Ovary (tissue), 7 donors: ENCODE measurements at regions not wholly inside any gene's neighbourhood (a gene's known extent, or its start where the extent isn't known, plus 50 kb on each side); places are given as distances from the start of the nearest gene placed in this dataset.
"Not testable (repeated sequence)": the region's sequence is repeated elsewhere in the genome, so short reads cannot be mapped to it uniquely, and the experiment has no call there.

ENCODE experiments used
- DNase-seq, 5 donors: peaks; one replicate each; pipeline ENCODE4 v3.0.0-alpha.2; 2019 to 2020
- H3K27ac ChIP-seq, 2 donors: fragments of 200-600 bp; one replicate each; pipeline versions ENCODE4 v1.5.1 to v1.8.0; 2019 to 2022
- H3K27me3 ChIP-seq: fragments of 200-600 bp; one replicate; pipeline ENCODE4 v1.8.0; 2022
- H3K36me3 ChIP-seq: fragments of 200-600 bp; sonication (generic); one replicate; pipeline ENCODE4 v1.5.1; 2019
- H3K4me1 ChIP-seq: one replicate; pipeline ENCODE4 v1.8.1; 2013; ENCODE audit warnings: mild to moderate bottlenecking, moderate library complexity; ENCODE audit not compliant: insufficient read depth
- H3K4me3 ChIP-seq: fragments of 200-600 bp; sonication (generic); one replicate; pipeline ENCODE4 v1.5.1; 2017
- H3K9me3 ChIP-seq, 2 donors: fragments of 200-600 bp in 1 of 2; sonication (generic) in 1 of 2; one replicate each; pipeline versions ENCODE4 v1.5.1 to v1.8.1; 2013 to 2019; ENCODE audit warnings: mild to moderate bottlenecking in 1 of 2, moderate library complexity in 1 of 2
- CTCF ChIP-seq, 3 donors: fragments of 450-650 bp in 2 of 3; fragments of 200-600 bp in 1 of 3; IDR thresholded peaks; one replicate each; pipeline versions ENCODE4 v1.5.1 to v1.8.0; 2016 to 2022; ENCODE audit warnings: antibody characterized with exemption in 3 of 3, mild to moderate bottlenecking in 1 of 3
- EP300 ChIP-seq: sonication (generic); formaldehyde crosslinking; IDR thresholded peaks from one replicate; pipeline ENCODE4 v1.6.1; 2017; ENCODE audit warnings: antibody characterized with exemption
- POLR2A ChIP-seq: fragments of 450-650 bp; IDR thresholded peaks from one replicate; pipeline ENCODE4 v1.6.1; 2017; ENCODE audit warnings: antibody characterized with exemption, mild to moderate bottlenecking, moderate library complexity
- WGBS, 3 donors: extraction: QIAGEN DNeasy Blood & Tissue Kit in 1 of 3; methylation state at CpG; one replicate each; pipeline versions ENCODE4 v1.1.5 to v1.1.7; 2013 to 2017; 5-methylcytosine and 5-hydroxymethylcytosine counted together
- intact Hi-C, 4 donors: fragments of 100-400 bp; cut with DNase I; formaldehyde crosslinking; loops; one replicate each; pipeline versions ENCODE4 v1.11.0 to v1.15.1; 2022 to 2023
- donor health status: DM: no; HTN: no; CAD: no; lungs with moderate emphysema.
- donor health status: DM: no; HTN: no; CAD: no.
- donor health status: Bipolar disorder and iron deficiency.
- donor health status: DM: no; HTN: no; CAD: no.
- donor health status: DM: yes; HTN: yes; CAD: no.

GRCh38 chr2:198277181-198277580 is 472.8 kb downstream of the PLCL1 start:
- Histone ChIP-seq H3K27ac (no peak overlapping the region), H3K4me1 (no peaks in the 10 kb centered on the region), H3K36me3 (no peaks in the 10 kb centered on the region), H3K9me3 (no peaks in the 10 kb centered on the region), H3K4me3 (no peak overlapping the region), H3K27me3 (no peaks in the 10 kb centered on the region)
- DNase-seq: no peak
- WGBS, 3 donors: 85 to 88% (median 87%) methylated on average over 2 of the region's 2 CpGs
- TF ChIP-seq POLR2A (no peak), CTCF (IDR thresholded peaks at IDR 0.05) (no peak), EP300 (no peak)
- intact Hi-C loops: no loop called here

GRCh38 chr2:198273660-198274059 is 469.3 kb downstream of the PLCL1 start:
- Histone ChIP-seq H3K27ac (no peak overlapping the region), H3K27me3 (no peaks in the 10 kb centered on the region), H3K4me1 (no peaks in the 10 kb centered on the region), H3K9me3 (no peaks in the 10 kb centered on the region), H3K4me3 (no peak overlapping the region), H3K36me3 (no peaks in the 10 kb centered on the region)
- WGBS, 3 donors: 12 to 19% (median 17%) methylated on average over 1 of the region's 1 CpG
- TF ChIP-seq CTCF (IDR thresholded peaks at IDR 0.05) (no peak), POLR2A (no peak), EP300 (no peak)
- DNase-seq: no peak
- intact Hi-C loops: no loop called here

GRCh38 chr2:198270157-198270556 is 465.8 kb downstream of the PLCL1 start:
- H3K36me3 ChIP-seq, H3K4me3 ChIP-seq, DNase-seq, H3K27me3 ChIP-seq, intact Hi-C loops, H3K27ac ChIP-seq, H3K4me1 ChIP-seq, H3K9me3 ChIP-seq: not testable (repeated sequence)
- 95 to 100% (median 97%) methylated on average over 2 of the region's 2 CpGs for WGBS, 3 donors

- intact Hi-C loops: no loop called here
- no peaks in the 10 kb centered on the region for H3K36me3 ChIP-seq
- 82 to 93% (median 90%) methylated on average over 1 of the region's 1 CpG for WGBS, 3 donors
Observed at GRCh38 chr2:198268519-198268918, 464.1 kb downstream of the PLCL1 start.

GRCh38 chr2:198259496-198259895 is 455.1 kb downstream of the PLCL1 start:
- TF ChIP-seq POLR2A (no peak), CTCF (IDR thresholded peaks at IDR 0.05) (no peak), EP300 (no peak)
- no peaks in the 10 kb centered on the region for H3K9me3 ChIP-seq
- H3K4me1 ChIP-seq: no peaks in the 10 kb centered on the region
- no peak overlapping the region for H3K4me3 ChIP-seq
- intact Hi-C loops: no loop called here
- H3K36me3 ChIP-seq: no peaks in the 10 kb centered on the region
- no peaks in the 10 kb centered on the region for H3K27me3 ChIP-seq
- no peak overlapping the region for H3K27ac ChIP-seq
- 91 to 95% (median 94%) methylated on average over 3 of the region's 3 CpGs for WGBS, 3 donors
- no peak for DNase-seq

More at GRCh38 chr2:198268519-198268918, 464.1 kb downstream of the PLCL1 start:
- Histone ChIP-seq H3K27me3 (no peaks in the 10 kb centered on the region), H3K4me3 (no peak overlapping the region), H3K4me1 (no peaks in the 10 kb centered on the region), H3K27ac (no peak overlapping the region), H3K9me3 (no peaks in the 10 kb centered on the region)
- TF ChIP-seq EP300: no peak
- no peak for TF ChIP-seq POLR2A
- TF ChIP-seq CTCF (IDR thresholded peaks at IDR 0.05): no peak
- DNase-seq: no peak
